Peyer's patch (tissue), 4 donors: ENCODE measurements at regions not wholly inside any gene's neighbourhood (a gene's known extent, or its start where the extent isn't known, plus 50 kb on each side); places are given as distances from the start of the nearest gene placed in this dataset.

Source experiments
- CTCF ChIP-seq, 6 experiments: fragments of 450-650 bp in 4 of 6; fragments of 200-600 bp in 2 of 6; sonication (generic) in 1 of 6; IDR thresholded peaks; one replicate each; pipeline ENCODE4 v1.5.1; 2017 to 2019; ENCODE audit warnings: antibody characterized with exemption in 6 of 6, mild to moderate bottlenecking in 3 of 6, moderate library complexity in 1 of 6
- POLR2A ChIP-seq, 2 donors: fragments of 450-650 bp; IDR thresholded peaks; one replicate each; pipeline ENCODE4 v1.5.1; 2017; ENCODE audit warnings: antibody characterized with exemption in 2 of 2, mild to moderate bottlenecking in 2 of 2, moderate library complexity in 2 of 2

GRCh38 chr5:106876665-106877194, 794.0 kb downstream of the EFNA5 start:
- TF ChIP-seq CTCF (IDR thresholded peaks at IDR 0.05) (no peak), POLR2A (IDR thresholded peaks at IDR 0.05) (no peak)
